ENCODE measurements at regions not wholly inside any gene's neighbourhood (a gene's known extent, or its start where the extent isn't known, plus 50 kb on each side); places are given as distances from the start of the nearest gene placed in this dataset.

DNA sequence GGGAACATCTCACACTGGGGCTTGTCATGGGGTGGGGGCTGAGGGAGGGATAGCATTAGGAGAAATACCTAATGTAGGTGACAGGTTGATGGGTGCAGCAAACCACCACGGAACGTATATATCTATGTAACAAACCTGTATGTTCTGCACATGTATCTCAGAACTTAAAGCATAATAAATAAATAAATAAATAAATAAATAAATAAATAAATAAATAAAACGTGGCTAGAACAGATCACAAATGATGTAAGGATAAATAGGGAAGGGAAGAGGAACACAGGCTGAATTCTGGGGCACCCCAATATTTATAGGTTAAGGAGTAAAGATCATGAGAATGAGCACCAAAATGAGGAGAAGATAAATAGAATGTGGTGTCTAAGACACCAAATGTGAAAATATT is 592.2 kb downstream of the AMY1C start:
- TF ChIP-seq EZH2 (optimal IDR thresholded peaks at IDR 0.05; ENCODE audit: low read depth, low read length) = no peak
- TF ChIP-seq CTCF (IDR thresholded peaks at IDR 0.05; ENCODE audit: low read length) = no peak
- no peak for TF ChIP-seq EZH2phosphoT487 (IDR thresholded peaks at IDR 0.05; ENCODE audit: low read length)

All from MM.1S (cell line).